GM12891 (cell line): ENCODE measurements at regions not wholly inside any gene's neighbourhood (a gene's known extent, or its start where the extent isn't known, plus 50 kb on each side); places are given as distances from the start of the nearest gene placed in this dataset.

Experiments used
- POLR2A ChIP-seq: IDR thresholded peaks from 2 replicates; pipeline ENCODE4 v1.6.1; 2011; ENCODE audit warnings: low read depth, low read length, control low read depth
- POLR2AphosphoS5 ChIP-seq: IDR thresholded peaks from 2 replicates; pipeline ENCODE4 v1.6.1; 2011; ENCODE audit warnings: low read depth, low read length, control low read depth
- POU2F2 ChIP-seq: IDR thresholded peaks from 2 replicates; pipeline ENCODE4 v1.6.1; 2011; ENCODE audit warnings: low read depth, mild to moderate bottlenecking, control low read depth, low read length, moderate library complexity
- SPI1 ChIP-seq: IDR thresholded peaks from 2 replicates; pipeline ENCODE4 v1.6.1; 2011; ENCODE audit warnings: low read depth, low read length, control low read depth

- TF ChIP-seq SPI1 = no peak
- no peak for TF ChIP-seq POLR2A
- TF ChIP-seq POLR2AphosphoS5 = no peak
- no peak for TF ChIP-seq POU2F2
Measured at GRCh38 chr7:19585761-19586160, 123.1 kb downstream of the POLR1F start.
